ENCODE measurements at regions not wholly inside any gene's neighbourhood (a gene's known extent, or its start where the extent isn't known, plus 50 kb on each side); places are given as distances from the start of the nearest gene placed in this dataset.
A peak's percentile ranks its signal among the peaks of the same experiment; 100 is the strongest.

DNA sequence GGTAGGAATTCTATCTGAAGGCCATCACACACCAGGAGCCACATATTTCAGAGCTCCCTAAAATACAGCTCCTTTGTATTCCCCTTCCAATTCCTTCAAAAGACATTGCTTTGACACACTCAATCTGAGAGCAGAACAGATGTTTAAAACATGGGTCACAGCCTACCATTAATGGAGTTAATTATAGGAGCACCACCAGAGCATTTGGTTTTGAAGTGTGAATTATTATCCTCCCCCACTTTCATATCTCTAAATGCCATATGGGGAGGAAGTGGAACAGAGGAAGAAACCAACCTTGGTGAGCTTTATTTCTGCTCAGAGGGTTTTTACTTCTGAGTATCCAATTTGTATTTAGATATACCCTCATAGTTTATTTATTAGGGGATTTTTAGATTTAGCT is 50.7 kb upstream of the TNFRSF21 start:
- Mint-ChIP-seq H3K36me3 (ENCODE audit: low read depth) (no peaks in the 10 kb centered on the region), H3K4me1 (ENCODE audit: low read depth) (no peaks in the 10 kb centered on the region), H3K4me3 (no peak overlapping the region), H3K9me3 (no peaks in the 10 kb centered on the region), H3K27ac (no peak overlapping the region), H3K27me3 (ENCODE audit: low read depth) (peaks cover 13% of the 10 kb centered on the region)
- DNase-seq (ENCODE audit: low spot score) = no peak

GRCh38 chr6:47362857-47363461 is 53.3 kb upstream of the TNFRSF21 start:
- Mint-ChIP-seq H3K36me3 (ENCODE audit: low read depth) (no peaks in the 10 kb centered on the region), H3K4me1 (ENCODE audit: low read depth) (no peaks in the 10 kb centered on the region), H3K4me3 (no peak overlapping the region), H3K9me3 (no peaks in the 10 kb centered on the region), H3K27me3 (ENCODE audit: low read depth) (peaks cover 10% of the 10 kb centered on the region), H3K27ac (no peak overlapping the region)
- no peak for DNase-seq (ENCODE audit: low spot score)

DNA sequence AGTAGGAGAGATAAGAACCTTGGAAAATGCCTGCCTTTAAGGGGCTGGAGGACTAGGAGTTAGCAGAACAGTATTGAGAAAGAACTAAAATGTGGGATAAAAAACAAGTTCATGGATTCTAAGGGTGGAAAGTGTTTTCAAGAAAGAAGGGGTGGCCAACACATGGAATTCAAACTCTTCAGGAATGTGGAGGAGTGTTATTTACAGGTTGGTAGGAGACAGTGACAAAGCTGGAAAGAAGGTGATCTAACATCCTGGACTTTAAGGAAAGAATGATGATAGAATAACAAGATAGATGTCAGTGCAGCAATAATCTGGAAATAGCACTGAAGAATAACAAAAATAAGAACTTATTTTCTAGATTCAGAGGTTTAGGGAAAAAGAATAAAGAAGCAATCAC is 54.0 kb upstream of the TNFRSF21 start:
- no peak for DNase-seq (ENCODE audit: low spot score)
- no peaks in the 10 kb centered on the region for H3K9me3 Mint-ChIP-seq
- H3K36me3 Mint-ChIP-seq (ENCODE audit: low read depth) = no peaks in the 10 kb centered on the region
- no peak overlapping the region for H3K27ac Mint-ChIP-seq
- peaks cover 8% of the 10 kb centered on the region for H3K27me3 Mint-ChIP-seq (ENCODE audit: low read depth)
- H3K4me3 Mint-ChIP-seq = no peak overlapping the region
- no peaks in the 10 kb centered on the region for H3K4me1 Mint-ChIP-seq (ENCODE audit: low read depth)

DNA sequence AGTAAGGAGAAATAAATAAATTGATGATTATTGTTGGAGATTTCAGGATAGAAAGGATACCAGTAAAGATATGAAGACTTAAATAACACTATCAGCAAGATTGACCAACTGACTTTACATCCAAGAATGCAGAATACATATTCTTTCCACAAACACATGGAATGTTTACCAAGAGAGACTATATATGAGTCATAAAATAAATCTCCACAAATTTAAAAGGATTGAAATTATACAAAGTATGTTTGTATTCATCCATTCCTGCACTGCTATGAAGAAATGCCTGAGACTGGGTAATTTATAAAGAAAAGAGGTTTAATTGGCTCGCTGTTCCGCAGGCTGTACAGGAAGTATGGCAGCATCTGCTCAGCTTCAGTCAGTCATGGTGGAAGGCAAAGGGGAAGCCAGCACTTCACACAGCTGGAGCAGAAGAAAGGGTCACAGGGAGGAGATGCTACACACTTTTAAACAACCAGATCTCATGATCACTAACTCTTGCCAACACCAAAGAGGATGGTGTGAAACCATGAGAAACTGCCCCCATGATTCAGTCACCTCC is 56.7 kb upstream of the TNFRSF21 start:
- Mint-ChIP-seq H3K4me3 (no peak overlapping the region), H3K36me3 (ENCODE audit: low read depth) (no peaks in the 10 kb centered on the region), H3K4me1 (ENCODE audit: low read depth) (no peaks in the 10 kb centered on the region), H3K27me3 (ENCODE audit: low read depth) (peaks cover 2% of the 10 kb centered on the region), H3K9me3 (no peaks in the 10 kb centered on the region), H3K27ac (no peak overlapping the region)
- DNase-seq (ENCODE audit: low spot score) = no peak

DNA sequence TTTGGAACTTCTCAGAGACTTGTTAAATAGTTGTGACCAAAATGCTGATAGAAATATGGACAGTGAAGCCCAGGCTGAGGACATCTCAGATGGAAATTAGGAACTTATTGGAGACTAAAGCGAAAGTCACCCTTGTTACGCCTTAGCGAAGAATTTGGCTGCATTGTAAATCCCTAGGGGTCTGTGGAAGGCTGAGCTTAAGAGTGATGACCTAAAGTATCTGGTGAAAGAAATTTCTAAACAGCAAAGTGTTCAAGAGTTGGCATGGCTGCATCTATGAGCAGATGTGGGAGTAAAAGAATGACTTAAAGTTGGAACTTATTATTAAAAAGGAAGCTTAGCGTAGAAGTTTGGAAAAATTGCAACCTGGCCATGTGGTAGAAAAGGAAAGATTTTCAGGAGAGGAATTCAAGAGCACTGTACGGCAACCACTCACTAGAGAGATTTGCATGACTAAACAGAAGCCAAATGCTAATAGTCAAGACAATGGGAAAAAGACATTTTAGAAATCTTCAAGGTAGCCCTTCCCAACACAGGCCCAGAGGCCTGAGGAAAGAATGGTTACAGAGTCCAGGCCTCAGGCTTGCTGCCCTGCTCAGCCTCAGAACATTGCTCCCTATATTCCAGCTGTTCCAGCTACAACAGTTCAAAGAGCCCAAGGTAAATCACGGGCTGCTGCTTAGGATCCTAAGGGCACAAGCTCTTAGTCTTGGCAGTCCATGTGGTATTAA is 61.6 kb upstream of the TNFRSF21 start:
- DNase-seq (ENCODE audit: low spot score) = no peak
- Mint-ChIP-seq H3K4me1 (ENCODE audit: low read depth) (peaks cover under 1% of the 10 kb centered on the region), H3K27me3 (ENCODE audit: low read depth) (peaks cover under 1% of the 10 kb centered on the region), H3K27ac (no peak overlapping the region), H3K4me3 (no peak overlapping the region), H3K9me3 (no peaks in the 10 kb centered on the region), H3K36me3 (ENCODE audit: low read depth) (no peaks in the 10 kb centered on the region)

- Mint-ChIP-seq H3K27ac (no peak overlapping the region), H3K4me1 (ENCODE audit: low read depth) (peaks cover 5% of the 10 kb centered on the region), H3K4me3 (no peak overlapping the region), H3K36me3 (ENCODE audit: low read depth) (no peaks in the 10 kb centered on the region), H3K27me3 (ENCODE audit: low read depth) (peaks cover 6% of the 10 kb centered on the region), H3K9me3 (no peaks in the 10 kb centered on the region)
- no peak for DNase-seq (ENCODE audit: low spot score)
These were observed 62.2 kb upstream of the TNFRSF21 start for GRCh38 chr6:47371870-47372255.

DNA sequence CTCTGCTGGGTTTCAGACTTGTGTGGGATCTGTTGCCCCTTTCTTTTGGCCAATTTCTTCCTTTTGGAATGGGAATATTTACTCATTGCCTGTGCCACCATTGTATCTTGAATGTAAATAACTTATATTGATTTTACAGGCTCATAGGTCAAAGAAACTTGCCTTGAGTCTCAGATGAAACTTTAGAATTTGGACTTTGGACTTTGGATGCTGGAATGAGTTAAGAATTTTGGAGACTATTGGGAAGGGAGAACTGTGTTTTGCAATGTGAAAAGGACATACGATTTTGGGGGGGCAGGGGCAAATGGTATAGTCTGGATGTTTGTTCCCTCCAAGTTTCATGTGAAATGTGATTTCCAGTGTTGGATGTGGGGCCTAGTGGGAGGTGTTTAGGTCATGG is 62.6 kb upstream of the TNFRSF21 start:
- H3K27ac Mint-ChIP-seq = no peak overlapping the region
- peaks cover 6% of the 10 kb centered on the region for H3K27me3 Mint-ChIP-seq (ENCODE audit: low read depth)
- no peaks in the 10 kb centered on the region for H3K9me3 Mint-ChIP-seq
- no peaks in the 10 kb centered on the region for H3K36me3 Mint-ChIP-seq (ENCODE audit: low read depth)
- H3K4me3 Mint-ChIP-seq = no peak overlapping the region
- H3K4me1 Mint-ChIP-seq (ENCODE audit: low read depth) = peaks cover 7% of the 10 kb centered on the region
- no peak for DNase-seq (ENCODE audit: low spot score)

- DNase-seq (ENCODE audit: low spot score) = no peak
- no peak overlapping the region for H3K27ac Mint-ChIP-seq
- H3K36me3 Mint-ChIP-seq (ENCODE audit: low read depth) = no peaks in the 10 kb centered on the region
- no peak overlapping the region for H3K4me3 Mint-ChIP-seq
- peaks cover 12% of the 10 kb centered on the region for H3K27me3 Mint-ChIP-seq (ENCODE audit: low read depth)
- H3K4me1 Mint-ChIP-seq (ENCODE audit: low read depth) = peaks cover 7% of the 10 kb centered on the region
- no peaks in the 10 kb centered on the region for H3K9me3 Mint-ChIP-seq
These were observed 65.7 kb upstream of the TNFRSF21 start for GRCh38 chr6:47375426-47375825.

GRCh38 chr6:47376930-47377329 is 67.2 kb upstream of the TNFRSF21 start:
- DNase-seq (ENCODE audit: low spot score) = no peak
- peaks cover 12% of the 10 kb centered on the region for H3K27me3 Mint-ChIP-seq (ENCODE audit: low read depth)
- H3K27ac Mint-ChIP-seq = no peak overlapping the region
- peaks cover 7% of the 10 kb centered on the region for H3K4me1 Mint-ChIP-seq (ENCODE audit: low read depth)
- no peaks in the 10 kb centered on the region for H3K36me3 Mint-ChIP-seq (ENCODE audit: low read depth)
- no peaks in the 10 kb centered on the region for H3K9me3 Mint-ChIP-seq
- H3K4me3 Mint-ChIP-seq = peak overlapping the region; percentile 61

DNA sequence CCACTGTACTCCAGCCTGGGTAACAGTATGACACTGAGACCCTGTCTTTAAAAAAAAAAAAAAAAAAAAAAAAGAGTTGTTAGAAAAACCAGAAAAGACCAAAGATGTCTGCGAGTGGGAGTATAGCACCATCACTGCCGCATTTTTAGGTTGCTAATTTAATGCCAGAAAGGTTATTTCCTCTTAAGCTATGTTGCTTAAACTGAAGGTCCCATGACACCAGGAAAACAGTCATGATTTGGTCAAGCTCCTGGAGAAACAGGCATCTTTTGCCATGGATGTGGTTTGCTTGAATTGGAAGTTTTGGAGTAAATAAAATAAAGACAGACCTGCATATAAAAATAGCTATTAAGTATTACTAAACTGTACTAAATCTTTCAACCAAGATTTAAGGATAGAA is 68.3 kb upstream of the TNFRSF21 start:
- Mint-ChIP-seq H3K4me1 (ENCODE audit: low read depth) (peaks cover 7% of the 10 kb centered on the region), H3K9me3 (no peaks in the 10 kb centered on the region), H3K27me3 (ENCODE audit: low read depth) (peaks cover 12% of the 10 kb centered on the region), H3K36me3 (ENCODE audit: low read depth) (no peaks in the 10 kb centered on the region), H3K27ac (no peak overlapping the region), H3K4me3 (no peak overlapping the region)
- no peak for DNase-seq (ENCODE audit: low spot score)

GRCh38 chr6:47379328-47379727 is 69.6 kb upstream of the TNFRSF21 start:
- DNase-seq (ENCODE audit: low spot score) = no peak
- Mint-ChIP-seq H3K27ac (no peak overlapping the region), H3K36me3 (ENCODE audit: low read depth) (no peaks in the 10 kb centered on the region), H3K9me3 (no peaks in the 10 kb centered on the region), H3K27me3 (ENCODE audit: low read depth) (peaks cover 15% of the 10 kb centered on the region), H3K4me1 (ENCODE audit: low read depth) (peaks cover 7% of the 10 kb centered on the region), H3K4me3 (no peak overlapping the region)

GRCh38 chr6:47380251-47380650 is 70.5 kb upstream of the TNFRSF21 start:
- H3K27ac Mint-ChIP-seq = no peak overlapping the region
- no peak overlapping the region for H3K4me3 Mint-ChIP-seq
- no peak for DNase-seq (ENCODE audit: low spot score)
- peaks cover 7% of the 10 kb centered on the region for H3K4me1 Mint-ChIP-seq (ENCODE audit: low read depth)
- H3K27me3 Mint-ChIP-seq (ENCODE audit: low read depth) = peaks cover 15% of the 10 kb centered on the region
- H3K36me3 Mint-ChIP-seq (ENCODE audit: low read depth) = no peaks in the 10 kb centered on the region
- no peaks in the 10 kb centered on the region for H3K9me3 Mint-ChIP-seq

DNA sequence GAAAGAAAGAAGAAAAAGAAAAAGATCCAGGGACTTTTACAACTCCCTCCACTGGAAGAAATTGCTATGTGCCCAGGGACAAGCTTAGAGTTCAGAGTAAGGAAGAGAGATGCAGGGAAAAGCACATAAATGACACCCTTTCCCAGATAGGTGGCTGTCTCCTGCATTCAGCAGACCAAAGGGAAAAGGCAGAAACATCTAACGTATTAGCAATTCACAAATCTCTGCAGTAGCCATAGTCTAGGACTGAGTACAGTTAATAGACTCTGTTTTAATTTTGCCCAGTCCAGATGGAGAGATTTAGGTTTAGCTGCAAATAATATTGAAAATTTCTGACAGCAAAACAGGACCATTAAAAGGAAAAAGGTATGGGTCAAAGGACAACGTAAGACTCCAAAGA is 71.3 kb upstream of the TNFRSF21 start:
- Mint-ChIP-seq H3K9me3 (no peaks in the 10 kb centered on the region), H3K27me3 (ENCODE audit: low read depth) (peaks cover 15% of the 10 kb centered on the region), H3K27ac (no peak overlapping the region), H3K4me1 (ENCODE audit: low read depth) (peaks cover 7% of the 10 kb centered on the region), H3K36me3 (ENCODE audit: low read depth) (no peaks in the 10 kb centered on the region), H3K4me3 (no peak overlapping the region)
- no peak for DNase-seq (ENCODE audit: low spot score)

DNA sequence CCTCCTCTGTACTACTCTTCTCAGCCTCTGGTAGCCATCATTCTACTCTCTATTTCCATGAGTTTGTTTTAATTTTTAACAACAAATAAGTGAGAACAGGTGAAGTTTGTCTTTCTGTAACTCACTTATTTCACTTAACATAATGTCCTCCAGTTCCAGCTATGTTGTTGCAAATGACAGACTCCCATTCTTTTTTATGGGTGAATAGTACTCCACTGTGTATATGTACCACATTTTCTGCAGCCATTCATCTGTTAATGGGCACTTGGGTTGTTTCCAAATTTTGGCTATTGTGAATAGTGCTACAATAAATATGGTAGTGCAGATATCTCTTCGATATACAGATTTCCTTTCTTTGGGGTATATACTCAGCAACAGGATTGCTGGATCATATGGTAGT is 73.7 kb upstream of the TNFRSF21 start:
- no peaks in the 10 kb centered on the region for H3K9me3 Mint-ChIP-seq
- H3K36me3 Mint-ChIP-seq (ENCODE audit: low read depth) = no peaks in the 10 kb centered on the region
- H3K4me3 Mint-ChIP-seq = no peak overlapping the region
- DNase-seq (ENCODE audit: low spot score) = no peak
- no peak overlapping the region for H3K27ac Mint-ChIP-seq
- H3K27me3 Mint-ChIP-seq (ENCODE audit: low read depth) = peaks cover 7% of the 10 kb centered on the region
- no peaks in the 10 kb centered on the region for H3K4me1 Mint-ChIP-seq (ENCODE audit: low read depth)
